ENCODE measurements at regions not wholly inside any gene's neighbourhood (a gene's known extent, or its start where the extent isn't known, plus 50 kb on each side); places are given as distances from the start of the nearest gene placed in this dataset.

- H2AFZ ChIP-seq (ENCODE audit: low read length) = no peak overlapping the region
- no peak for DNase-seq (ENCODE audit: low read depth in 1 of 2, low spot score in 2 of 2)
- WGBS, 2 experiments (ENCODE audit: extremely low coverage in 1 of 2, insufficient coverage in 1 of 2, insufficient read length in 1 of 2, insufficient replicate concordance in 2 of 2, low coverage in 1 of 2, low lambda C conversion rate in 2 of 2, missing lambda C conversion rate in 1 of 2) = 93% methylated on average over 5 of the region's 5 CpGs; no CpG with 5 or more reads in 1 of the 2 experiments
- no peak overlapping the region for H3K14ac ChIP-seq (ENCODE audit: insufficient read length)
- FAIRE-seq = no peak
- H3K27ac ChIP-seq (ENCODE audit: low read depth, low read length) = no peak overlapping the region
- H2BK20ac ChIP-seq (ENCODE audit: low read length) = no peak overlapping the region
- H2BK15ac ChIP-seq (ENCODE audit: low read length) = no peak overlapping the region
- no peaks in the 10 kb centered on the region for H3K23me2 ChIP-seq (ENCODE audit: low read depth, low read length)
- H4K20me1 ChIP-seq (replicated peaks in 1 of 2; ENCODE audit: control insufficient read depth in 1 of 2, insufficient read depth in 2 of 2, low read length in 2 of 2) = no peaks in the 10 kb centered on the region
- no peak overlapping the region for H3K23ac ChIP-seq (ENCODE audit: insufficient read length)
- H2BK120ac ChIP-seq (replicated peaks; ENCODE audit: low read depth, low read length) = no peak overlapping the region
- POLR2A ChIA-PET (ENCODE audit: partially characterized antibody) = no interaction called here
- H3K36me3 ChIP-seq (ENCODE audit: control insufficient read depth in 2 of 4, insufficient read depth in 4 of 4, low read length in 3 of 4) = no peaks in the 10 kb centered on the region
- H2BK12ac ChIP-seq (ENCODE audit: low read depth, low read length) = no peak overlapping the region
- no peak overlapping the region for H4K91ac ChIP-seq (replicated peaks; ENCODE audit: insufficient read length, low read length)
- no peak overlapping the region for H3K4ac ChIP-seq (replicated peaks; ENCODE audit: insufficient read length, low read depth, low read length)
- no peak overlapping the region for H2BK5ac ChIP-seq (ENCODE audit: low read depth, low read length)
- no peak overlapping the region for H3K18ac ChIP-seq (ENCODE audit: extremely low read depth, low read length)
- H2AK5ac ChIP-seq (ENCODE audit: low read depth, low read length) = no peak overlapping the region
- H3K4me1 ChIP-seq (replicated peaks in 1 of 4; ENCODE audit: control insufficient read depth in 3 of 4, insufficient read depth in 4 of 4, low read length in 3 of 4) = no peaks in the 10 kb centered on the region
- H4K5ac ChIP-seq (ENCODE audit: insufficient read length, low read depth, low read length) = no peak overlapping the region
- no peaks in the 10 kb centered on the region for H3K27me3 ChIP-seq (replicated peaks in 1 of 4; ENCODE audit: control insufficient read depth in 3 of 4, extremely low read depth in 1 of 4, insufficient read depth in 3 of 4, low read length in 3 of 4)
- H3K4me2 ChIP-seq (ENCODE audit: insufficient read depth in 1 of 2, low read depth in 2 of 2, low read length in 2 of 2) = no peak overlapping the region
- H3K4me3 ChIP-seq (ENCODE audit: extremely low read depth in 1 of 4, insufficient read depth in 2 of 4, low read depth in 3 of 4, low read length in 4 of 4) = no peak overlapping the region
- no peak overlapping the region for H3K56ac ChIP-seq (replicated peaks; ENCODE audit: insufficient read length, low read depth, low read length)
- H3K79me2 ChIP-seq (ENCODE audit: control insufficient read depth in 1 of 2, insufficient read depth in 2 of 2, low read length in 2 of 2) = no peaks in the 10 kb centered on the region
- no peak overlapping the region for H3K9ac ChIP-seq (replicated peaks in 1 of 4; ENCODE audit: extremely low read depth in 1 of 4, low read depth in 3 of 4, low read length in 3 of 4)
- no peak overlapping the region for H4K8ac ChIP-seq (ENCODE audit: extremely low read depth, insufficient read depth, low read length)
- CTCF ChIA-PET (ENCODE audit: partially characterized antibody) = interaction anchor here (3.5 kb wide), 1 partner anchor 12 kb away, joined by 21 read pairs; no protein-coding TSS in a partner anchor
- no peaks in the 10 kb centered on the region for H3K79me1 ChIP-seq (ENCODE audit: low read depth, low read length)
- no peaks in the 10 kb centered on the region for H3K9me3 ChIP-seq (ENCODE audit: insufficient read depth in 2 of 2, low read depth in 1 of 2, low read length in 1 of 2)
- no peak for TF ChIP-seq EGR1 (IDR thresholded peaks at IDR 0.05; ENCODE audit: borderline replicate concordance, low read depth, low read length)
- no peak for TF ChIP-seq RNF2 (IDR thresholded peaks at IDR 0.05; ENCODE audit: borderline replicate concordance, low read depth, low read length, missing control alignments, poor library complexity, severe bottlenecking)
- no peak for TF ChIP-seq SAP30 (IDR thresholded peaks at IDR 0.05; ENCODE audit: insufficient read depth, insufficient replicate concordance, low read length)
- no peak for TF ChIP-seq CHD2 (IDR thresholded peaks at IDR 0.05; ENCODE audit: low read length)
- TF ChIP-seq MAX (IDR thresholded peaks at IDR 0.05) = no peak
- TF ChIP-seq TAF1 (IDR thresholded peaks at IDR 0.05; ENCODE audit: low read depth, low read length) = no peak
- no peak for TF ChIP-seq E2F6 (IDR thresholded peaks at IDR 0.05)
- TF ChIP-seq TAF7 (optimal IDR thresholded peaks at IDR 0.05; ENCODE audit: borderline replicate concordance, low read depth, low read length) = no peak
- no peak for TF ChIP-seq CBX5 (IDR thresholded peaks at IDR 0.05; ENCODE audit: low read depth, low read length)
- no peak for TF ChIP-seq USF2 (IDR thresholded peaks at IDR 0.05; ENCODE audit: low read length)
- TF ChIP-seq ATF3 (IDR thresholded peaks at IDR 0.05; ENCODE audit: insufficient read depth, low read depth, low read length) = no peak
- TF ChIP-seq SP4 (IDR thresholded peaks at IDR 0.05; ENCODE audit: low read length) = no peak
Measured at GRCh38 chr1:58888833-58889232, 105.0 kb upstream of the JUN start.

Measured in H1 (cell line).